ENCODE measurements at regions not wholly inside any gene's neighbourhood (a gene's known extent, or its start where the extent isn't known, plus 50 kb on each side); places are given as distances from the start of the nearest gene placed in this dataset.

DNA sequence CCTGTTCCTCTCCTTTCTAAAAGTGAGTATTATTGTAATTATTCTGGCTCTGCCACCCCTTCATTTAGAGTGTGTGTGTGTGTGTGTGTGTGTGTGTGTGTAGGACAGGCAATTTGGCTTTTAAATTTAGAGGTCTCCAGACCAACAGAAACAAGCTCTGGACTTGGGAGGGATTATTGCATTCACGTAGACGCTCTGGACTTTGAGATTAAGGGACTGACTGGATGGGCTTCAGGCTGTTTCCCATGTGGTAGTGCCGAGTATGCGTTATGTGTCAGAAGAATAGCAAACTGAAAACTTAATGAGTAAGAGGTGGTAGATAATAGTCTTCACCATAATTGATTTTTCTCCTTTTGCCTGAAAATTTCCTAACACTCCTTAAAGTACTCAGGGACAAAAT, 281.9 kb downstream of the USP25 start:
- DNase-seq (ENCODE audit: low spot score), result no peak

- DNase-seq (ENCODE audit: low spot score), result no peak
These were observed 283.8 kb downstream of the USP25 start for GRCh38 chr21:16013570-16013969.

DNA sequence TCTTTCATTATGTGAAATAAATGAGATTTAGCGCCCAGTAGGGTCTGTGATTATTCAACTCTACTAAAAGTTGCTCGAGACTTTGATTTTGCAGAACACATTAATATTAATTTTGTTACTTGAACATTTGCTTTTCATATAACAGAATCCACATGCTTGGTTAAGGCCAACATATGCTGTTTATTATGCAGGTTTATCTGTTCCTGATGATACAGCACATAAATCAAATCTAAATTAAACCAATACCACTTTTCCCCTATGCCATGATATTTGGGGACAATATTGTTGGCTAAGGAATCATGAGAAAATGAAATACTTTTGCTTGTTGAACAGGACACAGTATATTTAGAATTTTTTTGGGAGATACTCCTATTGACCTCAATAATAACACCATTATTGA, 291.1 kb downstream of the USP25 start:
- DNase-seq (ENCODE audit: low spot score), result no peak

- DNase-seq (ENCODE audit: low spot score), result no peak
These were observed 292.3 kb downstream of the USP25 start for GRCh38 chr21:16022116-16022515.

DNA sequence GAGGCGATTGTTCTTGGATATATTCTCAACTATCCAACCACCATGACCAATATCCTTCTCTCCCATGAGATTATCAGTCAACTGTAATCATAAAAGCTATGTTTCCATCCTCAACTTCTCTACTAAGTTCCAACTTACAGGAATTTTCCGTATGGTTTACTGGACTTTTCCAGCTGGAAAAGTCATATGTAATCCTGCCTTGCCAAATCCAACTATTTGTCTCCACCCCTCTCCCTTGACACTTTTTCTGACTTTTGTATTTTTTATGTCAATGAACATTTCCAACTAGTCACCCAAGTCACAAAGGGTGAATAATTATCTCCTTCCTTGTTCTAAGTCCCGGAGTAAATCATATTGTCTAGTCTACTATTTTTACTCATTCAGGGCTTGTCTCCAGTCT, 293.1 kb downstream of the USP25 start:
- no peak for DNase-seq (ENCODE audit: low spot score)

DNA sequence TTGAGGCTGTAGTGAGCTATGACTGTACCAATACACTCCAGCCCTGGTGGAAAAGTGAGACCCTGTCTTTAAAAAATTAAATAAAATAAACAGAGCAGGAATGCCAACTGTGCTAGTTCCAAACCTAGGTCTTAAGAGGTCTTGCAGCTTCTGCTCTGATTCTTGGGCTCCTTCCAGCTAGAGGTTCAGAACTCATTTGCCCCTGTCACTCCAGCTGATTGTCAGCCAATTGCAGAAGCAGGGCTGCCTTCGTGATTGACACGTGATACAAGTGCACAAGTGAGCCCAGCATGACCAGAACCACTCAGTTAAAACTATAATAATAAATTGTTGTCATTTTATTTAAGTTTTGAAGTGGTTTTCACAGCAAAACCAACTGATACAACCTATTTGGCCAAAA, 298.4 kb downstream of the USP25 start:
- DNase-seq (ENCODE audit: low spot score), result no peak

DNA sequence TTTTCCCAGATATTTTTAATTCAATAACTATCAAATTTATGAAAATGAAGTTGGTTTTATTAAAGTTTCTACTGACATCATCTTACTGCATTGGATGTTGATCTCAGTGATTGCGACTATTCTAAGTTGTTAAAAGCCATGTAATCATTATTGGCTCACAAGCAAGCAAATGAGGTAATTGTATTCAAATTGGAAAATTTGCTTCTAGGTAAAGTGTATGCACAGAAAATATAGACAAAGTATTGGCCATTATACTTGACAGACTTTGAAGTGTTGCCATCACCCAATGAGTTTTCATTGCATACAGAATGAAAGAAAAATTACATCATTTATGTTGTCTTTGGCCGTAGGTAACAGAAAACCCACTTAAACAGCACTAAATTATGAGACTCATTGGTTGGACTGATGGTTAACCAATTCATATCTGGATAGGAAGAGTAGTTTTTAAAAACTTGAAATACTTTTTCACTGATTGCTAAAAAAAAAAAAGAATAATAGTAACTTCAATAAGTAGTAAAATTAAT, 299.2 kb downstream of the USP25 start:
- DNase-seq (ENCODE audit: low spot score), result no peak

GRCh38 chr21:16033193-16033592, 303.4 kb downstream of the USP25 start:
- no peak for DNase-seq (ENCODE audit: low spot score)

DNA sequence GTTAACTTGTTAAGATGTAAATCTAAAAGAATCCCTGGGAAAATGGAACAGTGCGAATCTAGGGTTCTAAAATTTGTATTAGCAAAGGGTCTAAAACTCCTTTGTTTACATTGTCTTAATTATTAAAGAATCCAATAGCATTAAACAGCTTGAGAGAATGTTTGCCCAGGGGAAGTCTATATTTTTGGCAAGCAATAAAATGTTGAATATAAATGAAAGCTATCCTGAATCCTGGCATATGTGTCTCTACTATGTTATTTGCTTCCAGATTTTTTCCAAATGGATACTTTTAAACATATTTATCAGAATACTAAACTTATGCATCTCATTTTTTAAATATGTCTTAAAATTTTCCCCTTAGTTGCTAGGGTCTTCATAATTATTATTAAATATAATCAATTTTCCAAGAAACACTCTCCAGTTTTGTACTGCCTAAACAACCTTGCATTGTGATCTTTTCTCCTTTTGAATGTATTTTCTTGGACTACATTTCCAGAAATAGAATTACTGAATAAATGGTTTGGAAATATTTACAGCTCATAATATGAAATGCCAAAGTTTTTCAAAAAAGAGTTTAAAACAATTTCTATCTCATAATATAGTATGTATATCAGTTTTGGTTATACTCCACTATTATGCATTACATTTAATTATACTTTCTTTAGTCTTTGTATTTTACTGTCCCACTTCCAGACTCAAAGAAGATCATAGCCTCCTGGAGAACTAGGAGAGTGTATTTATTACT, 304.8 kb downstream of the USP25 start:
- no peak for DNase-seq (ENCODE audit: low spot score)

DNA sequence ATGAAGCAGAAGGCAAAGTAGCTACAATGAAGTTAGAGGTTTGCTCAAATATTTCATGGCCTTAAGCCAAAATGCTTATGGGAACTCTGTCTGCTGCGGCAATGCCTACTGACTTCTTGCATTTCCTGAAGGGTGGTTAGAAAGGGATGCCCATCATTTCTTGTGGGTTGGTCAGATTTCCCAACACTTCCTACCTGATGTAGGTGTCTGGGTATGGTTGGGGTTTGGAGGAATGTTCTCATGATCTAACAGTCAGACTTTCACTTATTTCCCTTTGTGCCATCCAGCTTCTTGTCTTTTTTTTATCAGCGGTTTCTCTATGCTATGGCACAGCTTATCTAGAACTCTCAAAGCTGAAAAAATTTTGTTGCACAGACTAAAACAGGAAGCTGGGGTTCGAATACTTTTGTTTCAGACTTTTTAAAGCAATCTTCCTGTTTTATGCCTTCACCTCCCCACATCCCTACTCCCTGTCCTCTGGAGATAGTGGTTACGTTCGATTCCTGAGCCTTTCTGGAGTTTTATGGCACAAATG, 307.7 kb downstream of the USP25 start:
- no peak for DNase-seq (ENCODE audit: low spot score)

DNA sequence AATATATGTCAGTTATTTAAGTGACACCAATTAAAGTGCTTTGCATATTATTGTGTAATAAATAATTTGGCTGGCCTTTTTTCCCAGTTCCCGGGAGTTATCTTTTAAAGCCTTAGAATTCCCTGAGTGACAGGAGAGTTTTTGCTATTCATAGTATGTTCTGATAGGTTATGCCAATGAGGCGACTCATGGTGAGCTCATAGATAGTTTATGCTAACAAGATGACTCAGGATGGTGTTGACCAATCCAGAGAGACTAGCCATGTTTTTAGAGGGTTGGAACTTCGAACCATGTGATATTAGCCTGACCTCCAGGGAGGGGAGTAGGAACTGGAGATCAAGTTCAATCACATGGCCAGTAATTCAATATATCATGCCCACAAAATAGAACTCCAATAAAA, 310.8 kb downstream of the USP25 start:
- peak; percentile 72 for DNase-seq (ENCODE audit: low spot score)

DNA sequence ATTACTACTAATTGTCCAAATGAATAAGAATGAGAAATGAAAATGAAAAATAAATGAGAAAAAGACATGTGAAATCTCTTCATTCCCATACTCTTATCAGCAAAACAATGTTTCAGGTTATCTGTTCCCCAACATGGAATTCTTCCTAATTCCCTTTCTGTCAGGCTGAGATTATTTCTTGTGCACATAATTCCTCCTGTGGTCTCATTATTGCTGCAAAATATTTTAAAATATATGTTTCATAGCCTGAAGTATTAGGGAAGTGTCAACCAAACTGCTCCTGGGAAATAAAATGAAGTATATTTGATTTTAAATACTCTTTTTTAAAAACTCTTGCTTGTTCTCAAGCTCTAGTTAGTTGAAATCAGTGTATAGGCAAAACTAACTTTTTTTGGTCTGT, 314.9 kb downstream of the USP25 start:
- no peak for DNase-seq (ENCODE audit: low spot score)

DNA sequence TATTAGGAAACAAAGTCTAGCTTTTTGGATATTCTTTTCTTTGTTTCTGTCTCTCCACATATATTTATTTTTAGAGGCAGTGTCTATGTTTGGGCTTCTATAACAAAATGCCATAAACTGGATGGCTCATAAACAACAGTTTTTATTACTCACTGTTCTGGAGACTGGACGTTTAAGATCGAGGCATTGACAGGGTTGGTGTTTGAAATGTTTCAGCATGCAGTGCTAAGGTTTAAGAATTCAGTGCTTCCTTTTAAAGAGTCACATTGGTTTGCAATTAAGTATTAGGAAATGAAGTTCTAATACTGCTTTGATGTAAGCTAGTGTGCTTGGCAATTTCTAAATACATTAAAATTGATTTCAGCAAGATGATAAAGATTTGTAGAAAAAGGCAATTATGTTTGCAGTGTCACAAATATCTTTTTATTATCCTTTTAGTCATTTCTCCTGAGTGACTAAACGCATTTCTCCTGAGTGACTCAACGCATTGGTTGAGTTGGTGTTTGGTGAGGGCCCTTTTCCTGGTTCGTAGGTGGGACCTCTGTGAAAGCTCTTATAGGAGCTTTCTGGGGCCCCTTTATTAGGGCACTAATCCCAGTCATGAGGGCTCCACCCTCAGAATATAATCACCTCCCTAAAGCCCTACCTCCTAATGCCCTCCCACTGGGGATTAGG, 317.0 kb downstream of the USP25 start:
- peak; percentile 69 for DNase-seq (ENCODE audit: low spot score)

DNA sequence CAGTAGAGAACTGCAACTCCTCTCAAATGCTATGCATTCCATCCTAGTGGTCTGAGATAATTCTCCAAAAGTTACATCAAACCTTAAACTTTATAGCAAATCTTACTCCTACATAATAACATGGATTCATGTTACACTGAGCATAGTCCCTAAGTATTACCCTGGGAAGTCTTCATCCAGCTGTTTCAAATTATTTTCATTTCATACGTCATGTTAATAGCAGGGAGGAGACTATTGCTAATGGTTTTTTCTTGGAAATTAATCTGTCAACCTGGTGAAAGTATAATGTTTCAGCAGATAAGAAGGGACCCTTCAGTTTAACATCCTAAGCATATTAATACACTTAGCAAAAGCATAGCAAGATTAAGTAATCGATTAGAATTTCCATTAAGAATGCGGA, 318.1 kb downstream of the USP25 start:
- DNase-seq (ENCODE audit: low spot score), result no peak

DNA sequence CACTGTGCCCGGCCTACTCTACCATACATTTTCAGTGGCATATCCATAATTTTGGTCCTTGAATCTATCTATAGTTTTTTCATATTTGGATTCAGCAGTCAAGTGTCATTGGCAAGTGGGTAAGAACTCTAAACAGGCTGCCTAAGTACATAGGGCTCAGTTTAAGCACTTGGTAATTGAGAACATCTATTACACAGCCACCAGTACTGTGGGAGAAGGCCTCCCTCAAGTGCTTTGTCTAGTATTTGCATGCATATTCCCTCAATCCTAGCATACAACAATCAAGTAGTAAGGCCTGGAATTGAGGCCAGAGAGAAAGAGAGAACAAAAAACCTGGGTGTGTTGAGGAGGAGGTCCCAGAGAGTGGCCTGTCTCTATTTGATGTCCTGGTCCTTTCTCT, 325.2 kb downstream of the USP25 start:
- DNase-seq (ENCODE audit: low spot score), result no peak

DNA sequence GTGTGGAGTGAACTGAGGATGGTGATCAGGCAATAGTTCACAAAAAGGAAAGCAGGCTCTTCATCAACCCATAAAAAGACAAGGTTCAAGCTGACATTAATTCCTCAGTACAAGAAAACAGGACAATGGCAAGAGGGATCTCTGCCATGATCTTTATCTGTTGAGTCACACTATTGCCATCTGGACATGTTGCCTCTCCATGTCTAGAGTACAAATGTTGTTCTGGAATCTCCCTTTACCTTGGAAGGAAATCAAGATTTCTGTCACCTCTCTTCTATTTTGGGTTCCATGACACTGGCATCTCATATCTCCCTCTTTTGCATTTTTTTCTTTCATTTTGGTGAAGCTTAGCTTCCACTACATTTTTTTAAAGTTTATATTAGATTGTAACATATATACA, 329.1 kb downstream of the USP25 start:
- peak; percentile 14 for DNase-seq (ENCODE audit: low spot score)

DNA sequence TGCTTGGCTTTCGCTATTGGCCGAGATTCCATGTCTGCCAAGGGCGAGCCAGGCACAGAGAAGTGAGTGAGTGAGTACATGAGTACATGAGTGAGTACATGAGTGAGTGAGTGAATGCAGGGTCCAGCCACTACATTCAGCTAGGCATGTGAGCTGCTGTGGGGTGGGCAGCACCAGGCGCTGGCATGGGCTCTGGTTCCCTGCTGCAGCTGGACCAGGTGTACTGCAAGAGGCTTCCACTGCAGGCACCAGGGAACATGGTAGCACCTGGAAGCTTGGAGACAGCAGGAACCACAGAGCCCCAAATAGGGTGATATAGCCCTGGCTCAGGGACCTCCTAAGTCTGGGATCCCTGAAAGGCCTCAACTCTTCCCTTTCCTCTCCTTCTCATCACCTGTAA, 330.2 kb downstream of the USP25 start:
- DNase-seq (ENCODE audit: low spot score), result no peak

DNA sequence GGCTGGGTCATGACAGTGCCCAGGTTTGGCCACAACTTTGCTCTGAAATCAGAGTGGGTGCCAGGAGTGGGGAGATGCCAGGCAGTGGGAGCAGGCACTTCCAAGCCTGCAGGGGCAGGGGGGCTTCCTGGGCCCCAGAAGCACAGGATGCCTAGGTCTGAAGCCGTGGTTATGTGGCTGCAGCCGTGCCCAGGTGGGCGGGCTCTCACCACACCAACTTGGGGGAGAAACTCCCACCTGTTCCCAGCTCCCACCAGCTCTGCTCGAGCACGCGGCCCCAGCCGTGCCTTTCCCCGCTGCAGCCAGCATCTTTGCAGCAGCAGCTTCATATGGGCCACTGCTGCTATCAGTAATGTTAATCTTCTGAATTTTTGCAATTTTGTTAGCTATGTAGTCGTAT, 331.4 kb downstream of the USP25 start:
- DNase-seq (ENCODE audit: low spot score), result no peak

DNA sequence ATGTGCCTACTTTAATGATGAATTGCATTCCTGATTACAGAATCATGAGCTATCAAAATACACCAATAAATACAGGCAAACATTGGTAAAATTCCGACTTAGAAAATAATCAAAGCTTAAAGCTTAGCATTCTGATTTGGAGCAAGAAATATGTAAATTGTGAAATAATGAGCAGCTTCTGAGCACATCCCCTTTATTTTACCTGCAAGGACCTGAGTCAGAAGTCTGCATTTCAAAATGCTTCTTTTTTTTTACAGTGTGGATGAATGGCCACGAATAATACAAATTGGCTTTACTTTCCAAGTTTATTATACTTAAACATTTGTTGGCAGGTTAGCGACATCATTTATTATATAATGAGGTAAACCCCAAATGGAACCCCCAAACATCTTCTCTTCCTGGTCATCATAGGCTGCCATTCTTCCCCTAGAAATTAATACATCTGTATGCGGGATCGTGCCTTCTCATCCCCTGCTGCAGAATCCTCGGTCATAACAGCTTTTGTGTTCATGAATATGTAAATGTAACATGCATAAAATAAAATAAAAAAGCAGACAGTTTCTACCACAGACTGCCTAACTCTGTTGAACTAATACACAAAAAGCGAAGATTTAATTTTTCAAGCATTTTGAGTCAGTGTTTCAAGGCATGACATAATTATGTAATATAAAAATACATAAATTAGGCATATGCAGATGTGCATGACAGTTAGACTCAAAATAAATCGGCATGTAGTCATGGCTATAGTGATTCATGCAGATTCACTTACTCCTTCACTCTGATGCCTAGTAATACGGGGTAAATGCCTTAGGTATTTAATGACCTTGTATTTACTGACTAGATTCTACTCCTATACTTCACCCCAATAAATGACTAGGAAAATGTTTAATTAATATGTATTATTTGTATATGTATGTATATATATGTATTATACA, 339.7 kb downstream of the USP25 start:
- DNase-seq (ENCODE audit: low spot score), result no peak

DNA sequence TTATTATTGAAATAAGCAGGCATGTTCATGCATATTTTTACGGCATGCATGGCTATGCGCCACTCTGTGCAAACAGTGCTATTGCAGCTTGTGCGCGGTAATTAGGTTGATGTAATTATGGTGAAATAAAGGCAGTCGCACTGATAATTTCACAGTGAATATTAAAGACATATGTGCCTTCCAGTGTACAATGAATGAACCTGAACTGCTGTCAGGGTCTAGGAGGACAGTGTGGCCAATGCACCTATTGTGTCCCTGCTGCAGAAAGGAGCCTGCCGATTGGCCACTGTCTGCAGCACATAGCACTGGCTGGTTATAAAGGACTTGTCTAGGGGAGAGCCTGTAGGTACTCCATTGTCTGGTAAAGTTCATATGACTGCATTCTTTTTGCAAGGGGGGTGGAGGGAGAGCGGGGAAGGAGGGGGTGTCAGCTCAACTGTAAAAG, 340.4 kb downstream of the USP25 start:
- DNase-seq (ENCODE audit: low spot score), result peak; percentile 58

DNA sequence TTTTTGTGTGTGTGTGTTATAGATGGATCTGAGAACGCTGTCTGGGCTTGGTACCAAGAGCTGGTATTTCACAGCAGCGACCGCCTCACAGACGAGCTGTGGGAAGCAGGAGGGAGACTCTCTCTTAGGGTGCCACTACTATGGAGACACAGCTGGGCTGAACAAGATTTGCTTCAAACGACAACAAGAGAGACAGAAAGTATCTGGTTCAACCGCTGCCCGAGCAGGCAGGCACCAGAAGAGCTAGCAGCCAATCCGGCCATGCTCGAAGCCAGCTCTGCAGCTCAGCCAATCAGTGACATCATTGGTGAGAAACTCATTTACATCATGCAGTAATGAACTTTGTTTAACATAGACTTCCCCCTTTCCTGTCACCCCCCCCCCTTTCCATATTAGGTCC, 341.3 kb downstream of the USP25 start:
- peak; percentile 60 for DNase-seq (ENCODE audit: low spot score)

- DNase-seq (ENCODE audit: low spot score), result no peak
These were observed 342.0 kb downstream of the USP25 start for GRCh38 chr21:16071761-16072160.
